Fibroblast of lung (primary cell): ENCODE measurements at regions not wholly inside any gene's neighbourhood (a gene's known extent, or its start where the extent isn't known, plus 50 kb on each side); places are given as distances from the start of the nearest gene placed in this dataset.

Experiments
- CTCF ChIP-seq, 2 donors: IDR thresholded peaks in 1 of 2; conservative IDR thresholded peaks in 1 of 2; 1 replicate in 1 of 2; 2 replicates in 1 of 2; pipeline ENCODE4 v1.5.1; 2011 to 2012; ENCODE audit warnings: low read length in 2 of 2, control low read depth in 1 of 2, inconsistent platforms in 1 of 2, low read depth in 1 of 2, mild to moderate bottlenecking in 1 of 2
- EZH2 ChIP-seq: IDR thresholded peaks from 2 replicates; pipeline ENCODE4 v1.5.1; 2012; ENCODE audit warnings: low read length, control low read depth, mild to moderate bottlenecking; ENCODE audit errors: missing control alignments

GRCh38 chr14:86166541-86166940 lies 636.6 kb downstream of the FLRT2 start:
- TF ChIP-seq CTCF (conservative IDR thresholded peaks at IDR 0.05 in 1 of 2, IDR thresholded peaks at IDR 0.05 in 1 of 2; ENCODE audit: low read depth in 1 of 2, low read length in 2 of 2) = no peak
- no peak for TF ChIP-seq EZH2
